ENCODE measurements at regions not wholly inside any gene's neighbourhood (a gene's known extent, or its start where the extent isn't known, plus 50 kb on each side); places are given as distances from the start of the nearest gene placed in this dataset.

DNA sequence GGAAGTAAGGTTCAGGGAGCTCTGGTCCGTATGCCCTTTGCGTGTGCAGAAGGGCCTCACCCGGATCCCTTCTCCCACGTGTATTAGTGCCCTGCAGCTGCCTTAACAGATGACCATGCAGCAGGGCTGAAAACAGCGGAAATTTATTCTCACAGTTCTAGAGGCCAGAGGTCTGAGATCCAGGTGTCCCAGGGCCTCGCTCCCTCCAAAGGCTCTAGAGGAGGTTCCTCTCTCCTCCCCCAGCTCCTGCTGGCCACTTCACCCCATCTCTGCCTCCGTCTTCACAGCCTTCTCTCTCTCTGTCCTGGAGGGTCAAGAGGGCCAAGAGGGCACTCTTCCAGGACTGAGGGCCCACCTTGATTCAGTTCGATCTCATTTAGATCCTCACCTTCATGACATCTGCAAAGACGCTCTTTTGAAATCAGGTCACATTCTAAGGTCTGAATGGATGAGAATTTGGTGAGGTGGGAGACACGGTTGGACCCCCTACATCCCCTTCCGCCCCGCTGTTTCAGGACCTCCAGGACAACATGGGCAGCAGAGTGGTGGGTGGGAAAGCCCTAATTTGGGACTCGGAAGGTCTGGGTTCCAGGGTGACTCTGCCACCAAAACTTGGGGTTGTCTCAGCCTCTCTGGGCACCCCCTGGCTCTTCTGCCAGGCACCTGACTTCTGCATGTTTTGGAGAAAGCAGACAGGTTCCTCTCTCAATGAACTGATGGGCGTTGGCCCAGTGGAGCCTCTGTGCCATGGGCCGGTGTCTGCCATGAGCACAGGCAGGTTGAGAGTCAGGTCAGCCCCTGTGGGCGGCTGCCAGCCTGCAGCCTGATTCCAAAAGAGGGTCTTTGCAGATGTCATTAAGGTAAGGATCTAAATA, 361.2 kb downstream of the SEC14L1 start:
- DNase-seq (ENCODE audit: low spot score), result no peak

GRCh38 chr17:77502626-77503292, 362.0 kb downstream of the SEC14L1 start:
- DNase-seq (ENCODE audit: low spot score), result no peak

- DNase-seq (ENCODE audit: low spot score), result no peak
Measured at GRCh38 chr17:77503293-77503655, 362.5 kb downstream of the SEC14L1 start.

DNA sequence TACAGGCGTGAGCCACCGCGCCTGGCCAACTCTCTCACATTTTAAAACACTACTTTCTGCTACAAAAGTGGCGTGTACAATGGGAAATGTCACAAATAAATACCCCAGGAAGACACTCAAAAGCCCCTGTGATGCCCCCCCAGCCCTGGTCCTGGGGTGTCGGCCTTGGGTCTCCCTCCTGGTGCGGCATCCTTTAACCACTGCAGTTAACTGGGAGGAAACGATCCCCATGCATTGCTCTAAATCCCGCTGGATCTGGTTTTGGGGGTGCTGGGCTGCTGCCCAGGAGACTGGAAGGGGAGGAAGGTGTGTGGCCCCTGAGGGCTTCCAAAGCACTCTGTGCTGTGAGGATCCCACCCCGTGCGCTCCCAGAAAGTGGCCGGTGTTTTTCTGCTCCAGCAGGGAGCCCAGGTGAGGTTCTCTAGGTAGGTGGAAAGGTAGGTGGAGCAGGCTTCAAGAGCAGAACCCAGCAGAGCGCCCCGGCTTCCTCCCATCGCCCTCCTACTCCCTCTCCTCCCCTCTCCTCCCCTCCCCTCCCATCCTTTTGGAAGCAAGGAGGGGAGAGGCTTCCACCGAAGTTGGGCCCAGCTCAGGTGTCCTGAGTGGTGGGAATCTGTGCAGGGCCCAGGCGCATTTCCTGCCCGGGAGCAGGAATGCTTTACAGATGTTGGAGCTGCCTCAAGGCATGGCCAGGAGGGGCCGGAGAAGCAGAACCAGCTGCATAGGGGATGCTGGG, 363.3 kb downstream of the SEC14L1 start:
- no peak for DNase-seq (ENCODE audit: low spot score)

DNA sequence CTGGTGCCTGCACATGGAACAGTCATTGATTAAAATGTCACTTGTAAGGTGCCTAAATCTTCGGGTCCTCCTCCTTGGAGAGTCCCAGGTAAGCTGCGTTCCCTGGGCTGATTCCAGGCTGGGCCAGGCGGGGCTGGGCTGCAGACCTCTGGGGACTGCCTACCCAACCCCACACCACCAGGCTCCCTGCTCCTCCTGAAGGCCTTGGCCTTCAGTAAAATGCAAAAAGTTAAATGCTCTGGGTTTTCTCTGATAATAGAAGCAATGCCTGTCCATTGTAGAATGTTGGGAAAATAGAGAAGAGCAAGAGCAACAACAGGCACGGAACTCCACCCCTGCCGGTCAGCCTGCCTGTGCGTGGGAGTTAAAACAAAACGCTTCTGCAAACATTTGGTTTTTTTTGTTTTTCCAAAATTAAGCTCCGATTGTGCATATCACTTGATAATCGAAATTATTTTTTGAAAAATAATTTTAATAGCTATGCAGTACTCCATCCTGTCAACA, 363.9 kb downstream of the SEC14L1 start:
- DNase-seq (ENCODE audit: low spot score), result no peak

DNA sequence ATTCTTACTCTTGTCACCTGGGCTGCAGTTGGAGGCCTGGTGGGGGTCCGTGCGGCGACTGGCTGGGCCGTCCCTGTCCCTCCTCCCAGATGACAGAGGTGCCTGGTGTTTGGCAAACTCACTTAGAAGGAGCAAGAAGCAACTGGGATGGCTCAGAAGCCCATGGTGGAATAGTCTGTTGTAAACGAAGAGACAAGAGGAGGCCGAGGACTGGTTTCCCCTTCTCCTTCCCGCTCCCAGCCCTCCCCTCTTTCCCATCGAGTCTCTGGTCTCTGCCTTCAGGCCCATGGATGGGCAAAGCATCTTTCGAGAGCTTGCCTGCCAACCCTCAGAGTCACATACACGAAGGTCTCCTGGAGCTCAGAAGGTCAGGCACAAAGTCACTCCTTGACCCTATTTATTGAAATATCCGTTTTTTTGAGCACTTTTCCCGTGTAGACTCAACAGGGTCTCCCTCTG, 364.4 kb downstream of the SEC14L1 start:
- DNase-seq (ENCODE audit: low spot score), result no peak

DNA sequence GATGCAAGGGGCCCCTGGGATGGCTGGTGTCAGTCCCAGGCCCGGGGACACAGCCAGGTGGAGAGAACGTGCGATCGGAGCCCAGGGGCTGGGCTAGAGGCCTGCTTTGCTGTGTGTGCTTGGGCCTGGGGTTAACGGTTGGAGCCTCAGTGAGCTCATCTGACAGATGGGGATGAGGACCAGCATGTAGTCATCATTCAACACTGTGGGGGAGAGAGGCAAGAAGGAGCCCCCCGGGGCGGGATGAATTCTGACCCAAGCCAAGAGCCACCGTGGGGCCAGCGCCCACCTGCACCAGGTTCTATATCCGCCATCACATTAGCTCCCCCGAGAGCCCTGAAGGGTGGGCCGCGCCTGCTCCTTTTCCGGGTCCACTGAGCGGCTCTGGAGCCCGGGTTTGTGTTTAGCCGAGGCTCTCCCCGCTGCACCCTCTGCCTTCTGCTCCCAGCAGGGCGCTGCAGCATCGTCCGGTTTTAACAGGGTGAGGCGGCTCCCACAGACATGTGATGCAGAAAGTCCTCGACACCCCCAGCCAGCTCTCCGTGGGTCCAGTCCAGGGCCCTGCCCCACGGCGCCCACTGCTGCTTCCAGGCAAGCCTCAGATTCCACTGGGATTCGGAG, 365.7 kb downstream of the SEC14L1 start:
- DNase-seq (ENCODE audit: low spot score), result no peak

DNA sequence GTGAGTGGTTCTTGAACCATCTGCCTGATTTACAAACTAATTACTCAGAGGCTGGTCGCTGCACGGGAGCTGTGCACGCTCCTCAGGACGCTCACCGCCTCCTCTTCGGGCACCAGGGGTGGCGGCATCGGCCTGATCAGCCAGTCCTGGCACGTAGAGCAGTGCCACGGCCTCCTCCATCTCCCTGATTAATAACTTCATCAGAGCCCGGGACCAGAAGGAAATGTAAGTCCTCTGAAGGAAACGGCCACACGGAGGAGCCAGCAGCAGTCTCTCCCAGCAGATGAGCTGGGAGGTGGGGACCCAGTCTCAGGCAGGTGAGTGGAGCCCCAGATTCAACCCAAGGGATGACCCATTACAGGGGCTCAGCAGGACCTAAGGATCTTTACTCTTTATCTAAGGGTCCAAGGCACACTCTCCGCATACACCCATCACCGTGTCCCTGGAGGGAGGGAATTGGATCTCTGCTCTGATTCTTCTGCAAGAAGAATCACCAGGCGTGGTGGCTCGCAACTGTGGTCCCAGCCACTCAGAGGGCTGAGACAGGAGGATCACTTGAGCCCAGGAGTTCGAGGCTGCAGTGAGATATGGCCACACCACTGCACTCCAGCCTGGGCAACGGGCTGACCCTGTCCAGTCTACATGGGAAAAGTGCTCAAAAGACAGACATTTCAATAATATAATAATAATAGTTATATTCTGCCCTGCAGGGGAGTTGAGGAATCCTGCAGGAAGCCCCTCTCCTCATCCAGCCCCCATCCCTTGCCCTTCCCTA, 366.5 kb downstream of the SEC14L1 start:
- DNase-seq (ENCODE audit: low spot score), result no peak

- DNase-seq (ENCODE audit: low spot score), result no peak
Measured at GRCh38 chr17:77508047-77508715, 367.4 kb downstream of the SEC14L1 start.

DNA sequence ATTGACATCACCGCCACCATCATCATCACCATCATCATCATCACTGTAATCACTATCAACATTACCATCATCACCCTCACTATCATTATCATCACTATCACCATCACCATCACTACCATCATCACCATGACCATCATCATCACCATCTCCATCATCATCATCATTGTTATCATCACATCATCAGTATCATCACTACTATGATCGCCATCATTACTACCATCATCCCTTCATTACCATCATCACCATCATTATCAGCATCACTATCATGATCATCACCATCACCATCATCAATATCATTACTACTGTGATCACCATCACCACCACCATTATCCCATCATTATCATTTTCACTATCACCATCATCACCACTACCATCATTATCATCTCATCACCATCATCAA, 368.3 kb downstream of the SEC14L1 start:
- no peak for DNase-seq (ENCODE audit: low spot score)

GRCh38 chr17:77509599-77509998, 368.8 kb downstream of the SEC14L1 start:
- no peak for DNase-seq (ENCODE audit: low spot score)

DNA sequence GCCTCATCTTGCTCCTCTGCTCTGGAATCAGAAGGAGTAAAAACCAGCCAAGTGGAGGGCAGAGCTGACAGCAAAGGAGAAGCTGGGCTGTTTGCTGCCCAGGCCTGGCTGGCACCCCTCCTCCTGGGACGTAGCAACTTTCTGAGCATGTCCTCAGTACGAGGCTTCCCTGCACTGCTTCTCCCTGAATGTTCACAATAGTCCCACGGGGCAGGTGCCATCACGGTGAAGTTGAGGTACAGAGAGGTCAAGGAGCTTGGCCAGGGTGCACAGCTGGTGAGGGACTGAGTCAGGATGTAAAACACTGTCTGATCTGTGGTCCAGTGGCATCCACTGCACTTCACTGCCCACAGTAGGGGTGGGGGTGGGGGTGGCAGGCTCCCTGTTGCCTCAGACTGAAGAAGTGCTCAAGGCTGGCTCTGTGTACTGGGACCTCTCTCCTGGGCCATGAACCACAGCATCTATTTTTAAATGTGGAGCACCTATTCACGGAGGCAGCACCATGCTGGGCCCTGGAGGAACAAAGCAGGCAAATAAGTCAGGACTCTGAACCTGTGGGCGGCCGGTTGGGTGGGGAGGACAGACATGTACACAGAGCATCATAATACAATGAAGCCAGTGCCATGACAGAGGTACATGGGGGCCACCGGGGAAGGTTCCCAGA, 369.5 kb downstream of the SEC14L1 start:
- no peak for DNase-seq (ENCODE audit: low spot score)

DNA sequence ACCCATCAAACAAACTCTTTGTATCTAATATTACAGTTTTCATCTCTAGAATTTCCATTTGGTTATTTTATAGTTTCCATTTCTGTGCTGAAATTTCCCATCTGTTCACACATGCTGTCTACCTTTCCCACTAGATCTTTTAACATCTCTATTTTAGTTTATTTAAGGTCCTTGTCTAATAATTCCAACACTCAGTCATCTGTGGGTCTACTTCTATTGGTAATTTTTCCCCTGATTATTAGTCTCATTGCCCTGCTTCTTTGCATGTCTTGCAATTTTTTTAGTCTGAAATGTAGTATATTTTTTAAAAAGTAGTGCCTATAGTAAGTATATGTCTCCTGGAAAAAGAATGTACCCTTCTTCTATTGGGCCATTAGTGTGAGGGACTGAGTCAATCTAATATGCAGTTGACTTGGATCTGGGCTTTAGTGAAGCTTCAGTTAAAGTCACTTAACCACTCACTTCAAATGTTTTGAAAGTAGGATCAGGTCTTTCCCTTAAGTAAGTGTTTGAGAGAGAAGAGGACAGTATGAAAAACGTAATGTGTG, 370.8 kb downstream of the SEC14L1 start:
- no peak for DNase-seq (ENCODE audit: low spot score)

- DNase-seq (ENCODE audit: low spot score), result no peak
Measured at GRCh38 chr17:77512062-77512946, 371.5 kb downstream of the SEC14L1 start.

- DNase-seq (ENCODE audit: low spot score), result no peak
Measured at GRCh38 chr17:77513045-77513444, 372.3 kb downstream of the SEC14L1 start.

GRCh38 chr17:77515227-77515626, 374.5 kb downstream of the SEC14L1 start:
- DNase-seq (ENCODE audit: low spot score), result no peak

GRCh38 chr17:77516902-77517301, 376.1 kb downstream of the SEC14L1 start:
- peak; percentile 20 for DNase-seq (ENCODE audit: low spot score)

DNA sequence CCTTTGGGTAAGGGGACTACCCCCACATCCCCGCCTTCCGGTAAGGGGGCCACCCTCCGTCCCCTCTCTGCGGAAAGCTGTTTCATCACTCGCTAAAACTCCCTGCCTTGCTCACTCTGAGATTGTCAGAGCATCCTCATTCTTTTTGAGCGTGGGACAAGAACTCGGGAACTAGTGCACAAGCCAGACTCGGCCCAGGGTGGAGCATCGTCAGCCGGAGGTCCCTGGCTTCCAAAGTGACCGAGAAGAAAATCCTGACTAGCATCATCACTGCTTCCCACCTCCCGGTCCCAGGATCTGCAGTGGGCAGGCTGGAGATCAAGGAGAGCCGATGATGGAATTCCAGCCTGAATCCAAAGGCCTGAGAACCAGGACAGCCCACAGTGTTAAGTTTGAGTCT, 380.3 kb downstream of the SEC14L1 start:
- no peak for DNase-seq (ENCODE audit: low spot score)

DNA sequence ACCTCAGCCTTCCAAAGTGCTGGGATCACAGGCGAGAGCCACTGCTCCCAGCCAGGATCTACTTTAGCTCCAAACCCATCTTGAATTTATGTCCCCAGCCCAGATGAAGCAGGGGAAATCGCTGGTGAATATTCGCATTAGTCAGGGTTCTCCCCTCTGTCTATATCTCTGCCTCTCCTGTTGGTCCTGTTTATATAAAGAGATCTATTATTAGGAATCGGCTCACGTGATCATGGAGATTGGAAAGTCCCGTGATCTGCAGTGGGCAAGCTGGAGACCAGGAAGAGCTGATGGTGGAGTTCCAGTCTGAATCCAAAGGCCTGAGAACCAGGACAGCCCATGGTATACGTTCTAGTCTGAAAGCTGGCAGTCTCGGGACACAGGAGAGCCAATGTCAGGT, 382.8 kb downstream of the SEC14L1 start:
- no peak for DNase-seq (ENCODE audit: low spot score)

All from SW480 (cell line).